Nephron (organoid): ENCODE measurements at regions not wholly inside any gene's neighbourhood (a gene's known extent, or its start where the extent isn't known, plus 50 kb on each side); places are given as distances from the start of the nearest gene placed in this dataset.
"Not testable (repeated sequence)": the region's sequence is repeated elsewhere in the genome, so short reads cannot be mapped to it uniquely, and the experiment has no call there.

ENCODE experiments used
- H3K27ac Mint-ChIP-seq, 3 experiments: 2 replicates each; pipeline ENCODE4 v1.8.0; 2020; ENCODE audit warnings: mixed read lengths in 3 of 3, mild to moderate bottlenecking in 2 of 3, moderate library complexity in 1 of 3
- H3K27me3 Mint-ChIP-seq: 2 replicates; pipeline ENCODE4 v1.8.0; 2021; ENCODE audit warnings: low read depth, mild to moderate bottlenecking, moderate library complexity, mixed read lengths
- H3K36me3 Mint-ChIP-seq: 2 replicates; pipeline ENCODE4 v1.8.0; 2020; ENCODE audit warnings: low read depth, mixed read lengths
- H3K4me1 Mint-ChIP-seq: 2 replicates; pipeline ENCODE4 v1.8.0; 2020; ENCODE audit warnings: mixed read lengths
- H3K4me3 Mint-ChIP-seq, 3 experiments: 2 replicates each; pipeline ENCODE4 v1.8.0; 2020; ENCODE audit warnings: mild to moderate bottlenecking in 3 of 3, mixed read lengths in 3 of 3, moderate library complexity in 2 of 3
- H3K9me3 Mint-ChIP-seq: 2 replicates; pipeline ENCODE4 v1.8.0; 2020; ENCODE audit warnings: mixed read lengths
- TF ChIP-seq, protein P1 (sequence below), 3 experiments: fragments of 200-600 bp; sonication (generic); IDR thresholded peaks; one replicate each; pipeline ENCODE4 v1.5.0; 2021; ENCODE audit warnings: antibody characterized with exemption in 3 of 3; ENCODE audit not compliant: unreplicated experiment in 3 of 3

GRCh38 chr10:30747633-30748032, 118.1 kb upstream of the LYZL2 start:
- TF ChIP-seq, protein P1, sequence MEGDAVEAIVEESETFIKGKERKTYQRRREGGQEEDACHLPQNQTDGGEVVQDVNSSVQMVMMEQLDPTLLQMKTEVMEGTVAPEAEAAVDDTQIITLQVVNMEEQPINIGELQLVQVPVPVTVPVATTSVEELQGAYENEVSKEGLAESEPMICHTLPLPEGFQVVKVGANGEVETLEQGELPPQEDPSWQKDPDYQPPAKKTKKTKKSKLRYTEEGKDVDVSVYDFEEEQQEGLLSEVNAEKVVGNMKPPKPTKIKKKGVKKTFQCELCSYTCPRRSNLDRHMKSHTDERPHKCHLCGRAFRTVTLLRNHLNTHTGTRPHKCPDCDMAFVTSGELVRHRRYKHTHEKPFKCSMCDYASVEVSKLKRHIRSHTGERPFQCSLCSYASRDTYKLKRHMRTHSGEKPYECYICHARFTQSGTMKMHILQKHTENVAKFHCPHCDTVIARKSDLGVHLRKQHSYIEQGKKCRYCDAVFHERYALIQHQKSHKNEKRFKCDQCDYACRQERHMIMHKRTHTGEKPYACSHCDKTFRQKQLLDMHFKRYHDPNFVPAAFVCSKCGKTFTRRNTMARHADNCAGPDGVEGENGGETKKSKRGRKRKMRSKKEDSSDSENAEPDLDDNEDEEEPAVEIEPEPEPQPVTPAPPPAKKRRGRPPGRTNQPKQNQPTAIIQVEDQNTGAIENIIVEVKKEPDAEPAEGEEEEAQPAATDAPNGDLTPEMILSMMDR (IDR thresholded peaks at IDR 0.05; ENCODE audit: unreplicated experiment in 3 of 3), result no peak
- Mint-ChIP-seq H3K4me3 (no peak overlapping the region), H3K27ac (peak overlapping the region; percentile 7 to 29 (median 23)), H3K4me1 (peaks cover 25% of the 10 kb centered on the region), H3K36me3 (no peaks in the 10 kb centered on the region), H3K9me3 (no peaks in the 10 kb centered on the region), H3K27me3 (peaks cover 11% of the 10 kb centered on the region)

DNA sequence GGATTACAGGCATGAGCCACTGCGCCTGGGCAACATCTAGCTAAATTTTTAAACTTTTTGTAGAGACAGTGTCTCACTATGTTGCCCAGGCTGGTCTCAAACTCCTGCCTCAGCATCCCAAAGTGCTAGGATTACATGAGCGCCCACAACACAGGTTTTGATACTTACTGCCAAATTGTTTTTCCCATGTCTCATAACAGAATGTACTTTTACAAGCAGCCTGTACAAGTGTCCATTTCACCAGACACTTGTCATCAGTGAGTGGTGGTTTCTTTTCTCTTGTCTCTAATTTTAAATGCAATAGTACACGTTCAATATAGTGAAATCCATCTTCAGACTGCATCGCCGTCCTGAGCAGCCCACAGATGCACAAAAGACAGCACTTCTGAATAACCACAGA, 116.4 kb upstream of the LYZL2 start:
- no peak overlapping the region for H3K27ac Mint-ChIP-seq
- H3K27me3 Mint-ChIP-seq, result peaks cover 11% of the 10 kb centered on the region
- TF ChIP-seq, protein P1 (IDR thresholded peaks at IDR 0.05; ENCODE audit: unreplicated experiment in 3 of 3), result no peak
- H3K36me3 Mint-ChIP-seq, result no peaks in the 10 kb centered on the region
- H3K4me1 Mint-ChIP-seq, result peaks cover 15% of the 10 kb centered on the region
- no peaks in the 10 kb centered on the region for H3K9me3 Mint-ChIP-seq
- H3K4me3 Mint-ChIP-seq, result no peak overlapping the region

DNA sequence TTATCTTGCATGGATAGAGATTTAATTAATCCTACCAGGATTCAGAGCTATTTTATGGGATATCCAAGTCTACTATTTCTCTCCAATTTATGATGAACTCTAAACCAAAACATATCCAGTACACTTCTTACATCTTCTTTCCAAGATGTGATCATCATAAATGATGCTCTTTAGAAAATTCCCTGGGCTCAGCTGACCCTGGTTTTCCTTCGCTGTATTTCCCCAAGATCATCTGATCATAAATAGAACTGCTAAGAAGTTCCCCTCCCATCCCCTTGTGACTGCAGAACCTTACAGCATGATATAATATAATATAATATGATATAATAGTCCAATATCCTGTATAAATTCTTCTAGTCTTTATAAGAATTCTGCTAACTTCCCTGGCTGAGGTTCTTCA, 114.6 kb upstream of the LYZL2 start:
- TF ChIP-seq, protein P1 (IDR thresholded peaks at IDR 0.05; ENCODE audit: unreplicated experiment in 3 of 3), result no peak
- Mint-ChIP-seq H3K4me3 (no peak overlapping the region), H3K27ac (no peak overlapping the region), H3K4me1 (peaks cover 10% of the 10 kb centered on the region), H3K27me3 (peaks cover under 1% of the 10 kb centered on the region), H3K9me3 (peaks cover 3% of the 10 kb centered on the region), H3K36me3 (no peaks in the 10 kb centered on the region)

DNA sequence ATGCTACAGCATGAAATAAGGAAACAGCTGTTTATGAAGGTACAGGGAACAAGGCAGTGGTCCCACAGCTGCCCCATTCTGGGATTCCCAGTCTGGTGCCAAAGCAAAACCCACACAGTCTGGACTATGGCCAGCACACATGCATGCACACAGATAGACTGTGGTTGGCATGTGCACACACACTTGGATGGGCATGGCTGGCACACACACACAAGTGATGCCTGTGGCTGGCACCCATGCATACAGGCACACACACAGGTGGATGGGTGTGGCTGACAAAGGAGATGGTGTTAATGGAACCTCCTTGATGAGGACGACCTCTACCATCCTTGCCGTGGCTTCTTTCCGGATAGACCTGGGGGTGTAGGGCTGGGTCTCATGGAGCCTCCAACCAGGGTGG, 114.0 kb upstream of the LYZL2 start:
- no peak overlapping the region for H3K4me3 Mint-ChIP-seq
- H3K9me3 Mint-ChIP-seq, result peaks cover 3% of the 10 kb centered on the region
- H3K4me1 Mint-ChIP-seq, result peaks cover 9% of the 10 kb centered on the region
- TF ChIP-seq, protein P1 (IDR thresholded peaks at IDR 0.05; ENCODE audit: unreplicated experiment in 3 of 3), result no peak
- H3K27ac Mint-ChIP-seq, result no peak overlapping the region
- H3K36me3 Mint-ChIP-seq, result no peaks in the 10 kb centered on the region
- H3K27me3 Mint-ChIP-seq, result no peaks in the 10 kb centered on the region

GRCh38 chr10:30742471-30742870, 112.9 kb upstream of the LYZL2 start:
- no peak overlapping the region for H3K4me3 Mint-ChIP-seq
- no peaks in the 10 kb centered on the region for H3K27me3 Mint-ChIP-seq
- TF ChIP-seq, protein P1 (IDR thresholded peaks at IDR 0.05; ENCODE audit: unreplicated experiment in 3 of 3), result no peak
- H3K36me3 Mint-ChIP-seq, result no peaks in the 10 kb centered on the region
- H3K9me3 Mint-ChIP-seq, result peaks cover 3% of the 10 kb centered on the region
- H3K4me1 Mint-ChIP-seq, result no peaks in the 10 kb centered on the region
- H3K27ac Mint-ChIP-seq, result no peak overlapping the region

GRCh38 chr10:30740774-30741173, 111.2 kb upstream of the LYZL2 start:
- H3K9me3 Mint-ChIP-seq, H3K27me3 Mint-ChIP-seq: not testable (repeated sequence)

More at GRCh38 chr10:30740774-30741173, 111.2 kb upstream of the LYZL2 start:
- H3K36me3 Mint-ChIP-seq, H3K4me3 Mint-ChIP-seq, H3K4me1 Mint-ChIP-seq, H3K27ac Mint-ChIP-seq: not testable (repeated sequence)
